Brain pericyte (primary cell): ENCODE measurements at regions not wholly inside any gene's neighbourhood (a gene's known extent, or its start where the extent isn't known, plus 50 kb on each side); places are given as distances from the start of the nearest gene placed in this dataset.
A peak's percentile ranks its signal among the peaks of the same experiment; 100 is the strongest.
"Not testable (repeated sequence)": the region's sequence is repeated elsewhere in the genome, so short reads cannot be mapped to it uniquely, and the experiment has no call there.

Experiments
- DNase-seq: peaks from one replicate; pipeline ENCODE4 v3.0.0-alpha.2; 2012; ENCODE audit warnings: low read depth, low spot score

- no peak for DNase-seq
These were observed 190.1 kb upstream of the CSNK1A1L start for GRCh38 chr13:37295573-37295972.

GRCh38 chr13:37295071-37295470 is 189.6 kb upstream of the CSNK1A1L start:
- DNase-seq: peak; percentile 5

- no peak for DNase-seq
These were observed 189.0 kb upstream of the CSNK1A1L start for GRCh38 chr13:37294472-37294871.

- DNase-seq: no peak
These were observed 187.8 kb upstream of the CSNK1A1L start for GRCh38 chr13:37293295-37293694.

- no peak for DNase-seq
These were observed 185.4 kb upstream of the CSNK1A1L start for GRCh38 chr13:37290716-37291505.

GRCh38 chr13:37289212-37289935 is 183.9 kb upstream of the CSNK1A1L start:
- DNase-seq: no peak

- DNase-seq: no peak
These were observed 182.7 kb upstream of the CSNK1A1L start for GRCh38 chr13:37288057-37288720.

- not testable (repeated sequence) for DNase-seq
These were observed 174.8 kb upstream of the CSNK1A1L start for GRCh38 chr13:37280231-37280630.

GRCh38 chr13:37277435-37278144 is 172.1 kb upstream of the CSNK1A1L start:
- DNase-seq: no peak

- no peak for DNase-seq
These were observed 171.5 kb upstream of the CSNK1A1L start for GRCh38 chr13:37277007-37277406.

- no peak for DNase-seq
These were observed 169.4 kb upstream of the CSNK1A1L start for GRCh38 chr13:37274569-37275497.

GRCh38 chr13:37273836-37274235 is 168.4 kb upstream of the CSNK1A1L start:
- no peak for DNase-seq

GRCh38 chr13:37270226-37271001 is 164.9 kb upstream of the CSNK1A1L start:
- DNase-seq: no peak

- no peak for DNase-seq
These were observed 158.4 kb upstream of the CSNK1A1L start for GRCh38 chr13:37263871-37264270.

- no peak for DNase-seq
These were observed 152.2 kb upstream of the CSNK1A1L start for GRCh38 chr13:37257706-37258105.

GRCh38 chr13:37257051-37257450 is 151.6 kb upstream of the CSNK1A1L start:
- no peak for DNase-seq

GRCh38 chr13:37241786-37242185 is 136.3 kb upstream of the CSNK1A1L start:
- DNase-seq: no peak

GRCh38 chr13:37230346-37230745 is 124.9 kb upstream of the CSNK1A1L start:
- no peak for DNase-seq

- DNase-seq: no peak
These were observed 124.5 kb upstream of the CSNK1A1L start for GRCh38 chr13:37229931-37230330.

- DNase-seq: no peak
These were observed 121.5 kb upstream of the CSNK1A1L start for GRCh38 chr13:37226971-37227370.
